PC-3 (cell line): ENCODE measurements at regions not wholly inside any gene's neighbourhood (a gene's known extent, or its start where the extent isn't known, plus 50 kb on each side); places are given as distances from the start of the nearest gene placed in this dataset.

Experiments
- ATAC-seq: fragments of 200-7000 bp; cut with Tn5 transposase; 2 replicates; pipeline ENCODE4 v1.9.1; 2020; ENCODE audit warnings: mild to moderate bottlenecking, moderate library complexity
- BruUV-seq: library from RNA; stranded (reverse); fragments of 400-500 nt; replicated peaks from 2 replicates; lab custom pipeline; 2021; lab: Mats Ljungman, UMichigan
- CTCF ChIA-PET: fragments of 300-600 bp; sonication (Branson Sonifier 250); formaldehyde crosslinking; loops from one replicate; lab custom pipeline; 2022; ENCODE audit warnings: antibody characterized with exemption; lab: Charles Lee
- POLR2A ChIA-PET: fragments of 300-600 bp; sonication (Branson Sonifier 250); formaldehyde crosslinking; loops from one replicate; lab custom pipeline; 2022; ENCODE audit warnings: antibody characterized with exemption; ENCODE audit not compliant: unreplicated experiment; lab: Charles Lee
- DNase-seq: peaks from one replicate; pipeline ENCODE4 v3.0.0-alpha.2; 2015
- H2AFZ ChIP-seq: fragments of 300-600 bp; sonication (generic); 2 replicates; pipeline ENCODE4 v1.6.0; 2016; ENCODE audit warnings: antibody characterized with exemption, low read length
- H3F3A ChIP-seq: fragments of 300-600 bp; sonication (generic); one replicate; pipeline ENCODE4 v1.6.0; 2017; ENCODE audit warnings: antibody characterized with exemption, low read length, control low read depth, mild to moderate bottlenecking; ENCODE audit not compliant: unreplicated experiment
- H3K27ac ChIP-seq: fragments of 300-600 bp; sonication (generic); 2 replicates; pipeline ENCODE4 v1.5.1; 2016; ENCODE audit warnings: mild to moderate bottlenecking, low read length
- H3K27me3 ChIP-seq: fragments of 300-600 bp; sonication (generic); 2 replicates; pipeline ENCODE4 v1.6.1; 2016; ENCODE audit warnings: low read length, mixed read lengths
- H3K36me3 ChIP-seq: fragments of 300-600 bp; sonication (generic); 2 replicates; pipeline ENCODE4 v1.6.1; 2016; ENCODE audit warnings: low read depth, mixed run types, low read length, mixed read lengths
- H3K4me1 ChIP-seq: fragments of 300-600 bp; sonication (generic); 2 replicates; pipeline ENCODE4 v1.5.1; 2016; ENCODE audit warnings: low read length; ENCODE audit not compliant: insufficient read depth
- H3K4me2 ChIP-seq: fragments of 300-600 bp; sonication (generic); 2 replicates; pipeline ENCODE4 v1.6.0; 2016; ENCODE audit warnings: low read length
- H3K4me3 ChIP-seq: fragments of 300-600 bp; sonication (generic); 2 replicates; pipeline ENCODE4 v1.5.1; 2016; ENCODE audit warnings: mild to moderate bottlenecking, low read length, mixed read lengths
- H3K79me2 ChIP-seq: fragments of 300-600 bp; sonication (generic); 2 replicates; pipeline ENCODE4 v1.6.1; 2017; ENCODE audit warnings: low read length, mixed read lengths
- H3K9ac ChIP-seq: fragments of 300-600 bp; sonication (generic); 2 replicates; pipeline ENCODE4 v1.6.0; 2016; ENCODE audit warnings: mild to moderate bottlenecking, low read length
- H3K9me2 ChIP-seq: fragments of 300-600 bp; sonication (generic); replicated peaks from 2 replicates; pipeline ENCODE4 v1.6.1; 2016; ENCODE audit warnings: mixed run types, low read length, mixed read lengths
- H3K9me3 ChIP-seq: fragments of 300-600 bp; sonication (generic); 2 replicates; pipeline ENCODE4 v1.6.1; 2016; ENCODE audit warnings: low read length, mixed read lengths
- H4K20me1 ChIP-seq: fragments of 300-600 bp; sonication (generic); 2 replicates; pipeline ENCODE4 v1.6.1; 2016; ENCODE audit warnings: low read length, mixed read lengths
- EZH2 ChIP-seq: fragments of 300-600 bp; sonication (generic); IDR thresholded peaks from one replicate; pipeline ENCODE4 v1.6.1; 2017; ENCODE audit warnings: antibody characterized with exemption, mild to moderate bottlenecking, low read length; ENCODE audit not compliant: unreplicated experiment
- EZH2phosphoT487 ChIP-seq: fragments of 300-600 bp; sonication (generic); IDR thresholded peaks from 2 replicates; pipeline ENCODE4 v1.6.1; 2018; ENCODE audit warnings: mild to moderate bottlenecking, antibody characterized with exemption, low read length, borderline replicate concordance
- intact Hi-C: fragments of 100-400 bp; cut with micrococcal nuclease; formaldehyde crosslinking; loops from 2 replicates; pipeline ENCODE4 v1.9.0; 2023
- TF ChIP-seq, protein P1 (sequence below): fragments of 300-600 bp; sonication (generic); conservative IDR thresholded peaks from 2 replicates; pipeline ENCODE4 v1.5.1; 2017; ENCODE audit warnings: antibody characterized with exemption, low read depth, mild to moderate bottlenecking, low read length

DNA sequence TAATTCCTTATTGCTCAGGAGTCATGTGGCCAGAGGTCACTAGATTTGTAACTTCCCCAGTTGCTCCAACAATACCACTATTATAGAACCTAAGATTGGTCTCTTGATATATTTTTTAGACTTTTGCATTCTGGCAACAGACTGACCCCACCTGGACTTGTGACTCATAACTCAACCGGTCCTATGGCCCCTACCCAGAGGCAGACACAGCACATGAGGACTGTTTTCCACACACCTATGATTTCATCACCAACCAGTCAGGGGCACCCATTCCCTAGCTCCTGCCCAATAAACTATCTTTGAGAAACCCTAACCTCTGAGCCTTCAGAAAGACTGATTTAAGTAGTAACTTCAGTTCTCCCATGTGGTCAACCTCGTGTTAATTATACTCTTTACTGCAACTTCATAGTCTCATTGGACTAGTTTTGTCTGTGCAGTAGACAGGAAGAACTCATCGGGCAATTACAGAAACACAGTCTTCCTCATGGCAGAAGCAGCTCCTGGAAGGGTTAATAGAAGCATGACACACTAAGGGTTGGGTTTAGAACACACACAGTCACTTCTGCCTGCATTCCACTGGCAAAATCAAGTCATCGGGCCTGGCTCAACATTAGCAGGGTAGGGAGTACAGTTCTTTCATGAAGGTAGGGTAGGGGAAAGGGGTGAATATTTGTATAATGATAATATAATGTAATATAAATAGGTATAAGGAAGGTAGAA is 251.8 kb downstream of the UQCRFS1 start:
- no peak for DNase-seq
- no peak for ATAC-seq
- no peaks in the 10 kb centered on the region for H3K4me1 ChIP-seq
- H3K9ac ChIP-seq: no peak overlapping the region
- TF ChIP-seq, protein P1, sequence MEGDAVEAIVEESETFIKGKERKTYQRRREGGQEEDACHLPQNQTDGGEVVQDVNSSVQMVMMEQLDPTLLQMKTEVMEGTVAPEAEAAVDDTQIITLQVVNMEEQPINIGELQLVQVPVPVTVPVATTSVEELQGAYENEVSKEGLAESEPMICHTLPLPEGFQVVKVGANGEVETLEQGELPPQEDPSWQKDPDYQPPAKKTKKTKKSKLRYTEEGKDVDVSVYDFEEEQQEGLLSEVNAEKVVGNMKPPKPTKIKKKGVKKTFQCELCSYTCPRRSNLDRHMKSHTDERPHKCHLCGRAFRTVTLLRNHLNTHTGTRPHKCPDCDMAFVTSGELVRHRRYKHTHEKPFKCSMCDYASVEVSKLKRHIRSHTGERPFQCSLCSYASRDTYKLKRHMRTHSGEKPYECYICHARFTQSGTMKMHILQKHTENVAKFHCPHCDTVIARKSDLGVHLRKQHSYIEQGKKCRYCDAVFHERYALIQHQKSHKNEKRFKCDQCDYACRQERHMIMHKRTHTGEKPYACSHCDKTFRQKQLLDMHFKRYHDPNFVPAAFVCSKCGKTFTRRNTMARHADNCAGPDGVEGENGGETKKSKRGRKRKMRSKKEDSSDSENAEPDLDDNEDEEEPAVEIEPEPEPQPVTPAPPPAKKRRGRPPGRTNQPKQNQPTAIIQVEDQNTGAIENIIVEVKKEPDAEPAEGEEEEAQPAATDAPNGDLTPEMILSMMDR: no peak
- TF ChIP-seq EZH2 (no peak), EZH2phosphoT487 (no peak)
- H3K9me2 ChIP-seq: no peaks in the 10 kb centered on the region
- ChIA-PET CTCF (no interaction called here), POLR2A (no interaction called here)
- intact Hi-C loops: no loop called here
- no peaks in the 10 kb centered on the region for H3K79me2 ChIP-seq
- no peak overlapping the region for H3K4me3 ChIP-seq
- no peaks in the 10 kb centered on the region for H3F3A ChIP-seq
- no peak overlapping the region for H2AFZ ChIP-seq
- H3K4me2 ChIP-seq: no peak overlapping the region
- H3K27me3 ChIP-seq: no peaks in the 10 kb centered on the region
- H4K20me1 ChIP-seq: no peaks in the 10 kb centered on the region
- BruUV-seq: no TSS peak
- H3K9me3 ChIP-seq: no peaks in the 10 kb centered on the region
- H3K36me3 ChIP-seq: no peaks in the 10 kb centered on the region
- H3K27ac ChIP-seq: no peak overlapping the region

DNA sequence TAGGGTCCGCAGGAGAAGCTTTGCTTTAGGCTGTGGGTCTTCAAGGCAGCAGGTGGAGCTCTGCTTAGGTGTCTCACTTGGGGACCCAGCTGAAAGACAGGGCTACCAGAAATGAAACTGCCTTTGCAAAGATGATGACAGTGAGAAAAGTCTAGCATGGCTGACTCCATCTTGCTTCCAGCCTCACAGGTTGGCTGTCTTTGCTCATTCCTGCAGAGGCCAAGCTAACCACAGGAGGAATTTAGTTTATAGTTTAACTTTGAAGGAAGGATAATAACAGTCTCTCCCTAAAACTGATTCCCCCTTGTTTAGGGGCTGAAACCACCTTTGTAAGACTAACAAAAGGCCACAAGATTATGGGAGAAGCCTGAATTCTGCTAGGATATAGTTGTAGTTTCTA is 252.4 kb downstream of the UQCRFS1 start:
- H3K4me2 ChIP-seq: no peak overlapping the region
- POLR2A ChIA-PET: no interaction called here
- H4K20me1 ChIP-seq: no peaks in the 10 kb centered on the region
- no peak overlapping the region for H3K4me3 ChIP-seq
- H3K79me2 ChIP-seq: no peaks in the 10 kb centered on the region
- H2AFZ ChIP-seq: no peak overlapping the region
- H3K9me2 ChIP-seq: no peaks in the 10 kb centered on the region
- H3K4me1 ChIP-seq: no peaks in the 10 kb centered on the region
- ATAC-seq (no peak), DNase-seq (no peak)
- CTCF ChIA-PET: no interaction called here
- BruUV-seq: no TSS peak
- H3K36me3 ChIP-seq: no peaks in the 10 kb centered on the region
- no peaks in the 10 kb centered on the region for H3K9me3 ChIP-seq
- TF ChIP-seq EZH2phosphoT487: no peak
- TF ChIP-seq EZH2: no peak
- TF ChIP-seq, protein P1: no peak
- intact Hi-C loops: no loop called here
- no peak overlapping the region for H3K27ac ChIP-seq
- no peaks in the 10 kb centered on the region for H3K27me3 ChIP-seq
- H3K9ac ChIP-seq: no peak overlapping the region
- H3F3A ChIP-seq: no peaks in the 10 kb centered on the region

DNA sequence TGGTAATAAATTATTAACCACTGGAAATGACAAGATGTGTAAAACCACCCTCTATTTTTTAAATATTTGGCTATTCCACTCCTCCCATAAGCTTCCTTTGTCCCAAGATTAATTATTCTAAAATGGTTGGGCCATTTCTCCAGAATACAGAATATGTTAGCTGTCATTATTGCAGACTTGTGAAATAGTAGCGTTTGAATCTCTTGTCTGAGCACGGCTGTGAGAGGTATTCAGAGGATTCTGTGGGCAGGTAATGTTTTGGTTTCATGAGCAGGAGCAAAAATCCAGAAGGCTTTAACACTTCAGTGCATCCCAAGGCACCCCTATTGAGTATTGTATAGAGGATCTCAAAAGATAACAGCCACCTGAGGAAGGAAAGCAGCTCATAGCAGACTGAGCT is 256.0 kb downstream of the UQCRFS1 start:
- no peaks in the 10 kb centered on the region for H3K4me1 ChIP-seq
- no peak overlapping the region for H2AFZ ChIP-seq
- H3K9me3 ChIP-seq: no peaks in the 10 kb centered on the region
- ChIA-PET POLR2A (no interaction called here), CTCF (no interaction called here)
- intact Hi-C loops: no loop called here
- H3K4me3 ChIP-seq: no peak overlapping the region
- no peak overlapping the region for H3K9ac ChIP-seq
- no peaks in the 10 kb centered on the region for H3K79me2 ChIP-seq
- H3K27me3 ChIP-seq: no peaks in the 10 kb centered on the region
- DNase-seq: no peak
- TF ChIP-seq, protein P1: no peak
- TF ChIP-seq EZH2 (no peak), EZH2phosphoT487 (no peak)
- no peak overlapping the region for H3K4me2 ChIP-seq
- H3F3A ChIP-seq: no peaks in the 10 kb centered on the region
- no peak for ATAC-seq
- H3K9me2 ChIP-seq: no peaks in the 10 kb centered on the region
- no peak overlapping the region for H3K27ac ChIP-seq
- no peaks in the 10 kb centered on the region for H3K36me3 ChIP-seq
- no TSS peak for BruUV-seq
- H4K20me1 ChIP-seq: no peaks in the 10 kb centered on the region
